Renal pelvis (tissue), 1 donor: ENCODE measurements at regions not wholly inside any gene's neighbourhood (a gene's known extent, or its start where the extent isn't known, plus 50 kb on each side); places are given as distances from the start of the nearest gene placed in this dataset.
"Not testable (repeated sequence)": the region's sequence is repeated elsewhere in the genome, so short reads cannot be mapped to it uniquely, and the experiment has no call there.

ENCODE experiments used
- DNase-seq: peaks from one replicate; pipeline ENCODE4 v3.0.0-alpha.2; 2013

DNA sequence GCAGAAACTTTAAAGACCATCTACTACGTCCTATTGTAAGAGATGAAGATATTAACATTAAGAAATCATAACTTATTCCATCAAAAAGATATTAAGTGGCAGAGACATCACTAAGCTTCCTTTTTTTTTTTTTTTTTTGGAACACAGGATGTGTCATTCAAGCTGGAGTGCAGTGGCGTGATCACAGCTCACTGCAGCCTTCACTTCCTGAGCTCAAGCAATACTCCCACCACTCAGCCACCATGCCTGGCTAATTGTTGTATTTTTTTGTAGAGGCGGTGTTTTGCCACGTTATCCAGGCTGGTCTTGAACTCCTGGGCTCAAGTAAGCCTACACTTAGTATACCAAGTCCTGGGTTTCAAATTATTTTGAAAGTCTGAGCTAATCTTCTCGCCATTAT is 169.7 kb upstream of the KCTD7 start:
- DNase-seq, result peak; percentile 3

DNA sequence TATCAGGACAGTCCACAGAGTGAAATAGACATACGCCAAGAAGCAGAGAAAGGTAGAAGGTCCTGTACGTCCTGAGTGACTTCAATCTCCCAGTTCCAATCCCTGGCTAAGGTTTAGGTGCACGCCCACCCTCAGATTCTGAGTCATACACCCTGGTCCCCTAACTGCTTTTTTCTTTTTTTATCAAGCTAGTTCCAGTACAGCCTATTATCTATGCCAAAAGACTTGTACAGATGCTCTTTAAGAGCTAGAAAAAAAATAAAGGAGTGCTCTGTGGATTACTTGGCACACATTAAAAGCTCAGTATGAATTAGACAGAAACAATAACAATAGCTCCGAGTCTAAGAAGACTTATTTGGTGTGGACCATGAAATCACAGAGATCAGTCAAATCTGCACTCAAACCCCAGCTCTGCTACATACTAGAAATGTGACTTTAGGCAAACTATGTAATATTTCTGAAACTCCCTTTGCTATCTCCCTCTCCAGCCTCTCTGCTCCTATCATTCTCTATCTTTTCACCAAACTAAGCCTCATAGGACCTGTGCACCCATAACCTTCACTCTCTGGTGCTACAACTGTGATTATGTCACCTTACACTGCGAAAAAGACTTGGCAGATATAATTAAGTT is 168.8 kb upstream of the KCTD7 start:
- not testable (repeated sequence) for DNase-seq

DNA sequence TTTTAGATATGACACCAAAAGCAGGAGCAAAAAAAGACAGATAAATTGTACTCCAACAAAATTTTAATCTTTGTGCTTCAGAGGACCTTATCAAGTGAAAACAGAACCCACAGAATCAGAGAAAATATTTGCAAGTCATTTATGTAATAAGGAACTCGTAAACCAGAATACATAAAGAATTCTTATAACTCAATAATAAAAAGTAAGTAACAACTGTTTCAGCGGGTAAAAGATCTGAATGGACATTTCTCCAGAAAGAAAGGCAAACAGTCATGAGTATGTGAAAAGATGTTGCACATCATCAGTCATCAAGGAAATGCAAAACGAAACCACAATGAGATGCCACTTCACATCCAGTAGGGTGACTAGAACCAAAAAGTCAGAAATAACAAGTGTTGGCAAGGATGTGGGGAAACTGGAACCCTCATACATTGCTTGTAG is 167.7 kb upstream of the KCTD7 start:
- no peak for DNase-seq

DNA sequence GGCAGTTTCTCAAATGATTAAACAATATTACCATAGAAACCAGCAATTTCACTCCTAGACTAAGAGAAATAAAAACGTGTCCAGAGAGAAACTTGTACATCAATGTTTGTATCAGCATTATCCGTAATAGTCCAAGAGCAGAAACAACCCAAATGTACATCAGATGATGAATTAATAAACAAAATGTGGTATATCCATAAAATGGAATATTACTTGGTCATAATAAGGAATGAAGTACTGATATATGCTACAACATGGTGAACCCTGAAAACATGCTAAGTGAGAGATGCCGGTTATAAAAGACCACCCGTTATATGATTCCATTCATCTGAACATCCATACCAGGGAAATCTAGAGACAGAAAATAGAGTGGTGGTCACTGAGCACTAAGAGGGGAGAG is 167.3 kb upstream of the KCTD7 start:
- DNase-seq, result not testable (repeated sequence)

DNA sequence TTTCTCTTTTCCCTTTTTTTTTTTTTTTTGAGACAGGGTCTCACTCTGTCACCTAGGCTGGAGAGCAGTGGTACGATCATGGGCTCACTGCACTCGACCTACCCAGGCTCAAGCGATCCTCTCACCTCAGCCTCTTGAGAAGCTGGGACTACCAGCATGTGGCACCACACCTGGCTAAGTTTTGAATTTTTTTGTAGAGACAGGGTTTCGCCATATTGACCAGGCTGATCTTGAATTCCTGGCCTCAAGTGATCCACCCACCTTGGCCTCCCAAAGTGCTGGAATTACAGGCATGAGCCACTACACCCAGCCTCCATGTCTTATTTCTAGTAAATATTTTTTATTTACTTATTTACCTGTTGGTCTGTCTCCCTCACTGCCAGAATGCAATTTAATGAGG is 165.8 kb upstream of the KCTD7 start:
- not testable (repeated sequence) for DNase-seq

DNA sequence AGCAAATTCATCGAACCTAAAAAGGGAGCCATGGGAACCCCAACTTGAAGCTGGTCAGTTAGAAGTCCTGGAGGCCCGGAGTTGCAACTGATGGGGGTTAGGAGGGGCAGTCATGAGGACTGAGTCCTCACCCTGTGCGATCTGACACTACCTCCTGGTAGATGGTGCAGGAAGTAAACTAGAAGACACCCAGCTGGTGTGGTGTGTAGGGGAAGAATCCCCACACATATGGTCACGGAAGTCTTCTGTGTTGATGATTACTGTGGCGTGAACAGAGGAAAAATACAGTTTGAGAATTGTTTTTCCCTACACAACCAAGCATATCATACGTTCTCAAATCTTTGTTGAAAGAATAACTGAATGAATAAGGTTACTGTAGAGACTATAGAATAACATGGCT is 164.6 kb upstream of the KCTD7 start:
- DNase-seq, result no peak

DNA sequence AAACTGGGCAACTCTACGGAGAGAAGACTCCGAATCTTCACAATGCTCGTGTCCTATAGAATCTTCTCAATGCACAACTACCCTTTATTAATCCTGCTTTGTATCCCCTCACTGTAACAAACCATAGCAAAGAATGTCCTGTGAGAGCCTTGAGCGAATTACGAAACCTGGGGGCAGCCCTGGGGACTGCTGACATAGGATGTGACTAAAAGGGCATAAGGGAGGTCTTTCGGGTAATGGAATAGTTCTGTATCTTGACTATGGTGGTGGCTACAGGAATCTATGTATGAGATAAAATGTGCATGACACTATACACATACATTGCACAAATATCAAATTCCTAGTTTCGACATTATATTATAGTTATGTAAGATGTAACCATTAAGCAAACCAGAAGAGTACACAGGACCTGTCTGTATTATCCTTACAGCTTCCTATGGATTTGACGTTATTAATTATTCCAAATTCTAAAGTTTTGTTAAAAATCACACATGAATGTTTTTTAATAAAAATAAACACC is 162.5 kb upstream of the KCTD7 start:
- DNase-seq, result no peak

DNA sequence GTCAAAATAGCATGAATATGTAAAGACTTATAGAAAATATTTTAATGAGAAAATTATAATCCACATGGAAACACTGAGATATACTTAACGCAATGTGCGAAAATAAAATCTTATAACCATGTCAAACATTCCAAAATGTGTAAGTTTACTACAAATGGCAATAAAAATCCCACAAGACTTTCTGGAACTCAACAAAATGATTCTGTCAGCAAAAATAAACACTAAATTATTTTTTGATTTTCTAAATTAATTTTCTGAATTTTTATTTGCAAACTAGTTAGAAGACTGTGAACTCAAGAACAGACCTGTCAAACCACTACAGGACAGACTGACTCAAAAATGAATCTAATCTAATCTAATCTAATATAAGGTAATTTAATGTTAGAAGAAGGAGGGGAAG is 160.8 kb upstream of the KCTD7 start:
- DNase-seq, result no peak

DNA sequence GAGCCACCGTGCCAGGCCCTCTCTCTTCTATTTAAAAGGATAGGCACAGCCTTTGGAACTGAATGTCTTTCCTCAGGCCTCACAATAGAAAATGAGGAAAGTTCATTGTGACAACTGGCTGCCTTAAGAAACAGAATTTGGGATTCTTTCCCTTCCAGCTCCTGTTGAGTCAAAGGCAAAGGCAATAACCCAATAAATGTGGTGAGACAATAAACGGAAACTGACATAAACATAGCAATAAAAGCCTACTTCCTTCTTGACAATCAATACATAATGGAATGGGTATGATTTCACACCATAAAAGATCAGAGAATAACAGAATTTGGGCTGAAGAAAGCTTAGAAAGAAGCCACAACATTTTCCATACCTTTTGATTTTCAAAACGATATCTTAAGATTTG is 155.6 kb upstream of the KCTD7 start:
- not testable (repeated sequence) for DNase-seq

DNA sequence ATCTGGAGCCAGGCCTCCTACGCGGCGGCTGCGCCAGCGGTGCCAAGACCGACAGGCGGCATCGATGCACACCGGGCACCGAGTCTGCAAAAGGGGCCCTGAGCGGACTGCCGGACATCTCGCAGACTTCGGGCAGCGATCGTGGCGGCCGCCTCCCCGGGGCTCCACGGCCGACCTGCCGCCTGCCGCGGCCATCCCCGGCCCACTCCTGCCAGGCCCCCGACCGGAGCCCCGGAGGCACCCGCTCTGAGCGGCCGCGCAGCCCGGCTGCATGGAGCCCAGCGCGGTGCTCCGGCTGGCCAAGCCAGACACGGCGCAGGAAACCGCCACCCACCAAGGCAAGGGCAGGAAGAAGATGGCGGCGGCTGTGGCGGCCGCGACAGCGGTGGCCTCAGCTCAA is 154.2 kb upstream of the KCTD7 start:
- DNase-seq, result no peak

DNA sequence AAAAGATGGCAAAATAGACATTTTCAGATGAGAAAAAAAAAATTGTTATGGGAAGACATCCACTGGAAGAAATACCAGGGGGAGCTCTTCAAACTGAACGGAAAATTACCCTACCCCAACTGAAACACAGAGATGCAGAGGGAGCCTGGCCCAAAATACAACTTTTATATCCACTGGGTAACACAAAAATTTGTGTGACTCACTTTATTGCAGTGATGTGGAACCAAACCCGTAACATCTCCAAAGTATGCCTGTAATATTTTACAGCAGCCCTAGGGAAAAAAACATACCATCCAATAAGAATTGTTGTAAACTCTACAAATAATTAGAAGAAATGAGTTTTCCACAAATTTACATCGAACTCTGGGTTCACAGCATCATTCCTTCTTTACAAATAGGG is 152.6 kb upstream of the KCTD7 start:
- not testable (repeated sequence) for DNase-seq

DNA sequence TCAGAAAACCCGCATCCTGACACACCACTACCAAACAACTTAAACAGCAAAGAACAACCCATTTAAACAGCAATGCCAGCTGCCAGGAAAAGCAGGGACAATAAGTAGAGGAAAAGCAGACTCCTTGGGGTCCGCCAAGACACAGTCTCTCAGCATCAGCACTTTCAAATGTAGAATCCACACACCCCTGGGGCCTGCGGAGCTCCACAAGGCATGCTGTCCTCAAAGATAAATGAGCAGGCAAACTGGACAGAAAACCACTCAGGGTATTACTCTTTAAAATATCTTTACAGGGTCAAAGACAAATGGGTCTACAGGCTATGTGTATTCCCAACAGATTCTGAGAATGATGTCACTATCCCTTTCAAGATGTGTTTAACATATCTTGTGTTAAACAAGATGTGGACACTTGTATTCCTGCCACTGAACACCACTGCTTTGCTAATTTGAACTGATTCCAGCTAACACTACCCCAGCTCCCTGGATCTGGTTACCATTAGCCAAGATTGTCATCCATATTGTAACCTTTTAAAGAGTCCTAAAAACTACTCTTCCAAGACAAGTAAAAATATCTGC is 150.8 kb upstream of the KCTD7 start:
- DNase-seq, result not testable (repeated sequence)

DNA sequence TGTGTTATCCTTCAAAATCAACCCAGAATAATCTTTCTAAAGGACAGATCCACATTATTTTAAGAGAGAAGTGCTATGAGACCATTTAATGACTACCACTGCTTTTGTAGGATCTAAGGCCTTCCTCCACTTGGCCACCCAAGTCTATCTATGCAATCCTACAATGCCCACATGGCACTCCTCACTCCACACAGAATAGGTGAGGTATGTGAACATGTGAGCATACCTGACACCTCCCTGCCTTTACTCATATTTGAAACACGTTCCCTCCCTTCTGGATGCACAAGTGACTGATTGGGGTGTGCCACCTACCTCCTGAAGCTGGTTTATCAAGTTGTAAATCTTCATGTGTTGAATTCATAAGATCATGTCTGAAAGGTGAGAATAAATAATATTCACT is 147.5 kb upstream of the KCTD7 start:
- DNase-seq, result not testable (repeated sequence)

DNA sequence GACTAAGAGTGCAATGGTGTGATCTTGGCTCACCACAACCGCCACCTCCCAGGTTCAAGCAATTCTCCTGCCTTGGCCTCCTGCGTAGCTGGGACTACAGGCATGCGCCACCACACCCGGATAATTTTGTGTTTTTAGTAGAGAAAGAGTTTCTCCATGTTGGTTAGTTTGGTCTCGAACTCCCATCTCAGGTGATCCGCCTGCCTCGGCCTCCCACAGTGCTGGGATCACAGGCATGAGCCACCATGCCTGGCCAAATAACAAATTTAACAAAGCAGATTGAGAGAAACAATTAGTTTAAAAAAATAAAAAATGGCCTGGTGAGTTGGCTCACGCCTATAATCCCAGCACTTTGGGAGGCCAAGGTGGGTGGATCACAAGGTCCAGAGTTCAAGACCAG is 139.6 kb upstream of the KCTD7 start:
- not testable (repeated sequence) for DNase-seq

DNA sequence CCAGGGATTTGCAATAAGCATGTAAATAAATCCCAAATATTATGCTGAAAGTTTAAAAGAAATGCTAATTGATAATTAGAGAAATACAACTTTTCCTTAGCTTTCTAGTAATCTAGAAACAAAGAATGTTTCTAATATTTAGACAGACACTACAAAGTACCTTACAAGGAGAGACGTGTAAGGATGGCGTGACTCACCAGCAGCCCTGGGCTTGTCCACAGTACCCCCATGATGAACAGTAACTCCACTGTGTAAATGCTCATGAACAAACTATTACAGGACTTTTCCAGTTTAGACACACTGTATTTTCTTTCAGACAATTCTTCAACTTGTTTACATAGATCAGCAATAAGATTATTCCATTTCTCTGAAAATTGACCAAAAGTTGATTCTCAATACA is 138.9 kb upstream of the KCTD7 start:
- not testable (repeated sequence) for DNase-seq

DNA sequence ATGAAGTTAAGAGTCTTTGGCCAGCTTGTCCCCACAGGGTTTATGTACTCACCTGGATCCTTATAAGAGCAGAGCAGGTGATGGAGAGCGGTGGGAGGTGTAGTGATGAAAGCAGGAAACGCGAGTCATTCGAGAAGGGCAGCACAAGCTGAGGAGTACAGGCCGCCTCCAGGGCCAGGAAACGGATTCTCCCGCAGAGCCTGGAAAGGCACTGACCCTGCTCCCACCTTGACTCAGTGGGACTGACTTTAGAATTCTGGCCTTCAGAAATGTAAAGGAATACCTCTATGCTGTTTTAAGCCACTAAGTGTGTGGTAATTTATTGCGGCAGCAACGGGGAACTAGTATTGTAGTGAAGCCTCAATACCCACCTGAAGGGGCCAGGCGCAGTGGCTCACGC is 137.7 kb upstream of the KCTD7 start:
- DNase-seq, result not testable (repeated sequence)

DNA sequence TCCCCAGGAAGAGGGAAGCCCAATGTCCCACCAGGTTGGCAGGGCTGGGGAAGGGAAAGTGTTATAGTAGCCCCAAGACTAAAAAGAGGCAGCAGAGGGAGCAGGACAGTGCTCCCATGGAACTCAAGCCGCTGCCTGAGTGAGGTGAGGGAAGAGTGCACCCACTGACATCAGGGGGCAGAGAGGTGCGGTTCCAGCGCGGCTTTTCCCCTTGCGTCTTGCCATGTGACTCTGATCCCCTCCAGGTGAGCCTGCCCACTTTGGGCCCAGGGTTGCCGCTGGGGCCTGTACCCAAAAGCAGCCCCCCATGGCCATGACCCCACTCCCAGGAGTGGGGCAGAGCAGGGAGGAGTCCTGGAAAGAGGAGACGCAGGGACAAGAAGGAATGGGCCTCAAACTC is 136.3 kb upstream of the KCTD7 start:
- DNase-seq, result not testable (repeated sequence)

DNA sequence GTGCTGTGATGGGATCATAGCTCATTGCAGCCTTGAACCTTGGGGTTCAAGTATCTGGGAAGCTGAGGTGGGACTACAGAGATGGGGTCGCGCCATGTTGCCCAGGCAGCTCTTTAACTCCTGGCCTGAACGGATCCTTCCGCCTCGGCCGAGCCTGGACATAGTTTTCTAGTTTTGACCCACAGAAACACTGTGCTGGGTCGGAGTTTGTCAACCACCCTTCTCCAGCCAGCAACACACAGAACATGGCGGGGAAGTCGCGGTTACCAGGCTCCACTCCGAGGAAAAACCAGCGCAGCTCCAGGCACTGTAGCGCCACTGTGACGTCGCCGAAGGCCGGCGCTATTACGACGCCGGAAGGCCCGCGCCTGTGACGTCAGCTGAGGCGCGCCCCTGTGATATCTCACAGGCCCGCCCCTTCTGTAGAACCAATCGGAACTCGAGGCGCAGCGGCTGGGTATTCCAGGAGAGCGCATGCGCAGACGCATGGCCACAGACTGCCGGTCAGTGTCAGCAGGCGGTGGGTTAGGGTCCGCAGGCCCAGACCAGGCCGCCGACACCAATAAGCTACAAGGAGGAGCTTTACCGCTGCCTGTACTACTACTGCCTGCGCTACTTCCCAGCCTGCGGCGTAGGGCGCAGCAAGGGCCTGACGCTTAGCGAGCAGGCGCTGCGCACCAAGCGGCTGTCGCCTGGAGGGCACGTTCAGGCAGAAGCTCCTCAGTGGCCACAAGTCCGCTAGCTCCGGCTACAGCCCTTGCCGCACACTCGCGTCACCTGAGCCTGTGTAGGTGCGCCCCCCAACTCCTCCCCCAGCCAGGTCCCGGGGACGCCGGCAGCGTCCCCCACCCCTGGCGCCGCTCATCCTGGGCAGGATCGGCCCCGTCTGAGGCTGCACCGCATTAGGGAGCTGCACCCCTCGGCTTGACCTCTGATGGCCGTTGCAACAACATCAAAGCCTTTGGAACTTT is 135.2 kb upstream of the KCTD7 start:
- DNase-seq, result peak; percentile 97

DNA sequence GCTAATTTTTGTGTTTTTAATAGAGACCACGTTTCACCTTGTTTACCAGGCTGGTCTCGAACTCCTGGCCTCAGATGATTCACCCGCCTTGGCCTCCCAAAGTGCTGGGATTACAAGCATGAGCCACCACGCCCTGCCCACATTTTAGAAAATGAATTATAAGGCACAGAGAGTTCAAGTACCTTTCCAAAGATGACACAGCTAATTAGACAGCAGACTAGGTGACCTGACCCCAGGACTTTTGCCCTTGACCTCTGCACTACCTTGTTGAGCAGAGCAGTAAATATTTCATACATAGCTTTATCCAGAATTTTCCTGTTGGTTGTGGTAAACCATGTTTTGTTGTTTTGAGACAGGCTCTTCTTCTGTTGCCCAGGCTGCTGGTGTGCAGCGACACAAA is 131.3 kb upstream of the KCTD7 start:
- no peak for DNase-seq

DNA sequence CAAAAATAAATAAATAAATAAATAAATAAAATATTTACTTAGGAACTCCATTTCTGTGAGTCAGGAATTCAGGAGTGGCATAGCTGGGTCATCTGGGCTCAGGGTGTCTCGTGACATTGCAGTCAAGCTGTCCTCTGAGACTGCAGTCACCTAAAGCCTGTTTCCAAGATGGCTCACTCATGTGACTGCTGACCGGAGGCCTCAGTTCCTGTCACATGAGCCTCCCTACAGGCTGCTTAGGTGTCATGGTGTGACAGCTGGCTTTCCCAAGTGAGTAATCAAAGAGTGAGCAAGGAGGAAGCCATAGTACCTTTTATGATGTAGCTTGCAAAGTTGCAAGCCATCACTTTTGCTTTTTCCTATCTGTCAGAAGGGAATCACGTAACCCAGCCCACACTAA is 128.6 kb upstream of the KCTD7 start:
- no peak for DNase-seq

DNA sequence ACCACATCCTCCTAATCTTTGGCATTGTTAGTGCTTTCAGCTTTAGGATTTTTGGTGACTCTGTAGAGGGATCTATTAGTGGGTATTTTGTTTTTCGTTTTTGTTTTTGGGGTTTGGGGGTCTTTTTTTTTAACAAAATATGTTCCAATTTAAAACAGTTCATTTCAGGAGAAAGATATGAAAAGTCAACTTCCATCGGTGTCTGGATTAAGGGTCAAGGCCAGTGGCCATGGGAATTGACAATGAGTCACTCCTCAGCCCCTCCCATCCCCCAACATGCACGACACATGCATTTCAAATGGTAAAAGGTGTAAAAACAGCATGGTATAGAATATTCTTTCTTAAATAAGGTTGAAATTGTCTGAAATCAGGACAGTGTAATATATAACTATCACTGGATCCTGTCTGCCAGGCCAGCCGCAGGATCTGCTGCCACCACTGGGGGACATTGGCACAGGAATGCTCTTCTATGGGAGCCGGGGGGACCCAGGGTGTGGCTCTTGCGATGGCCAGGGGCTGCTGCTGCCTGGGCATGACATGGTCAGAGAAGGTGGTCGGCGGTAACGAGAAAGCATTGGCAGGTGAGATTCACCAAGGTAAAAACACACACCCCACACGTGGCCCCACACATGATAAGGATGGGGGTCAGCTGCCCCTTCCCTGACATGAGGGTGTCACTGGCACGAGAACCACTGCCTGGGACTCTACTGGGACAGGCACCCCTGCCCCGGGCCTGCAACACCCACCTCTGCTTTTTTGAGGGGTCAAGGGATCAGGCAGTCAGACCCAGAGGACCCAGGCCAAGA is 126.2 kb upstream of the KCTD7 start:
- DNase-seq, result no peak

DNA sequence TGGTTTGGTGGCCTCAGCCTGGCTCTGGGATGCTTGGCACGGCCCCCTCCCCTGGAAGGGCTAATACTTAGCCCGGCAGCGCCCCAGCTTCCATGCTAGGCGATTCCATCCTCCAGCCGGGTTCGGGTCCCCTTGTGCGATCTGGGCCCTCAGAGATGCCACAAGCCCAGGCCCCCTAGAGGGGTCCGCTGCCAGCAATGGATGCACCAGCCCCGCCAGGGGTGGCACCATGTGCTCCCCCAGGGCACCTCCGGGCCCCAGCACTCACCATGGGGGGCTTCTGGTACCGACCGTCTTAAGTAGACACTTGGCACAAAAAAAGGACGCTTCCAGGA is 125.7 kb upstream of the KCTD7 start:
- no peak for DNase-seq
